ENCODE measurements at regions not wholly inside any gene's neighbourhood (a gene's known extent, or its start where the extent isn't known, plus 50 kb on each side); places are given as distances from the start of the nearest gene placed in this dataset.

- no peaks in the 10 kb centered on the region for H3K36me3 Mint-ChIP-seq (ENCODE audit: low read depth)
- ChIA-PET CTCF (interaction anchor here (0.9 to 1.0 kb wide), 2 partner anchors 19 to 425 kb away, joined by 3 read pairs; no protein-coding TSS in a partner anchor), POLR2A (no interaction called here)
- no peak for ATAC-seq
- H3K4me1 Mint-ChIP-seq = no peaks in the 10 kb centered on the region
- no peak for DNase-seq
- H3K27ac Mint-ChIP-seq = no peak overlapping the region
- H3K9me3 Mint-ChIP-seq (ENCODE audit: low read depth) = peaks cover 5% of the 10 kb centered on the region
- no peak overlapping the region for H3K4me3 Mint-ChIP-seq
- peaks cover 5% of the 10 kb centered on the region for H3K27me3 Mint-ChIP-seq
- intact Hi-C loops (cut with DNase I, micrococcal nuclease) = no loop called here
Observed at GRCh38 chr10:33618196-33618595, 283.7 kb upstream of the NRP1 start.

DNA sequence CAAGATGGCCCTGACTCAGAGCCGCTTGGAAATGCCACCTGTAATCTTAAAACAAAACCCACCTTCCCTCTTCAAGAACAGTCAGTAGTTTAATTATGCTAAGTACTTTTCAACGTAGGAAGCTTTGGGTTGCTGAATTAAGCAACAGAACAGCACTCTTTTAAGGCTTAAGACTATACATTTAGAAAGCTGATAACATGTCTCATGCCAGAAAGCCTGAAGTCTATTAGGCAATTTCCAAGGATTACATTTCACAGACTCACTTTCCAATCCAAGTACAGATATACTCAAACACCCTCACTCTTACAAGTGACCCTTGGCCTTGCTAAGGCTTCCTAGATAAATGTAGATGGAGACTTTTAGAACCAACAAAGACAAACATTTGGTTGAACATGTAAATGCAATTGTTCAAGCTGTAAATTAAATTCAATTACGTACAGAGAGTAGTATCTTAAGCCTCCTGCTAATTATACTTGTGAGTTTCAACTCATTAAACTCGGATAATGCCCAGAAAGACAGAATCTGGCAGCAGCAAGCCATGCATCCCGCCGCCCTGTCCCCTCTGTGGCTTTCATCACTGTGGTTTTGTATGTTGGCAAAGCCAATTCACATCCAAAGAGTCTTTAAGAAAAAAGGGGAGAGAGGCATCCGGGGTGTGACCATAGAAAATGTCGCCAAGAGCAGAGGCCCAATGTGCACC is 283.1 kb upstream of the NRP1 start:
- Mint-ChIP-seq H3K4me1 (peaks cover 2% of the 10 kb centered on the region), H3K27ac (no peak overlapping the region), H3K9me3 (ENCODE audit: low read depth) (peaks cover 5% of the 10 kb centered on the region), H3K36me3 (ENCODE audit: low read depth) (no peaks in the 10 kb centered on the region), H3K4me3 (no peak overlapping the region), H3K27me3 (peaks cover 8% of the 10 kb centered on the region)
- intact Hi-C loops (cut with DNase I, micrococcal nuclease) = no loop called here
- POLR2A ChIA-PET = no interaction called here
- DNase-seq (no peak), ATAC-seq (no peak)
- CTCF ChIA-PET = no interaction called here

- Mint-ChIP-seq H3K27ac (no peak overlapping the region), H3K36me3 (ENCODE audit: low read depth) (no peaks in the 10 kb centered on the region), H3K27me3 (peaks cover 8% of the 10 kb centered on the region), H3K4me3 (no peak overlapping the region), H3K9me3 (ENCODE audit: low read depth) (peaks cover 8% of the 10 kb centered on the region), H3K4me1 (peaks cover 4% of the 10 kb centered on the region)
- POLR2A ChIA-PET = no interaction called here
- CTCF ChIA-PET = no interaction called here
- intact Hi-C loops (cut with DNase I, micrococcal nuclease) = no loop called here
- ATAC-seq = no peak
- no peak for DNase-seq
Observed at GRCh38 chr10:33616956-33617355, 282.5 kb upstream of the NRP1 start.

- intact Hi-C loops (cut with DNase I, micrococcal nuclease) = no loop called here
- ATAC-seq = no peak
- peaks cover 18% of the 10 kb centered on the region for H3K9me3 Mint-ChIP-seq (ENCODE audit: low read depth)
- ChIA-PET CTCF (interaction anchor here (0.5 to 0.6 kb wide), 2 partner anchors 14 to 306 kb away, joined by 3 read pairs; no protein-coding TSS in a partner anchor), POLR2A (no interaction called here)
- peaks cover 4% of the 10 kb centered on the region for H3K4me1 Mint-ChIP-seq
- no peaks in the 10 kb centered on the region for H3K36me3 Mint-ChIP-seq (ENCODE audit: low read depth)
- DNase-seq = no peak
- H3K27ac Mint-ChIP-seq = no peak overlapping the region
- H3K27me3 Mint-ChIP-seq = peaks cover 9% of the 10 kb centered on the region
- no peak overlapping the region for H3K4me3 Mint-ChIP-seq
Observed at GRCh38 chr10:33612551-33612950, 278.1 kb upstream of the NRP1 start.

DNA sequence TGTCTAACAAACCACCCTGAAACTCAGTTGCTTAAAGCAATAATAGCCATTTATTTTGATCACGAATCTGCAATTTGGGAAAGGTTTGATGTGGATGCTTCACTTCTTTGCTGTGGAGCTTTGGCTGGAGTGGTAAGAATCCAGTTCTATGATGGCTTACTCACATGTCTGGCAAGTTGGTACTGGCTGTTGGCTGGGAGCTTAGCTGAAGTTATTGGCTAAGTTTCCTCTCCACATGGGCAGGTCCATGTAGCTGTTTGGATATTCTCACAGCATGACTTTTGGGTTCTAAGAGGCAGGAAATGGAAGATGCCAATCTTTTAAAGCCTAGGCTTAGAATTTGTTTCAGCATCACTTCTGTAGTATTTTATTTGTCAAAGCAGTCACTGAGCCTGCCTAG is 277.6 kb upstream of the NRP1 start:
- H3K4me3 Mint-ChIP-seq = no peak overlapping the region
- no peak for ATAC-seq
- ChIA-PET POLR2A (no interaction called here), CTCF (interaction anchor here (0.5 to 0.6 kb wide), 2 partner anchors 13 to 306 kb away, joined by 3 read pairs; no protein-coding TSS in a partner anchor)
- peaks cover 4% of the 10 kb centered on the region for H3K4me1 Mint-ChIP-seq
- DNase-seq = no peak
- H3K9me3 Mint-ChIP-seq (ENCODE audit: low read depth) = peaks cover 18% of the 10 kb centered on the region
- H3K36me3 Mint-ChIP-seq (ENCODE audit: low read depth) = no peaks in the 10 kb centered on the region
- no peak overlapping the region for H3K27ac Mint-ChIP-seq
- intact Hi-C loops (cut with DNase I, micrococcal nuclease) = no loop called here
- peaks cover 9% of the 10 kb centered on the region for H3K27me3 Mint-ChIP-seq

GRCh38 chr10:33611423-33611822 is 277.0 kb upstream of the NRP1 start:
- no peaks in the 10 kb centered on the region for H3K36me3 Mint-ChIP-seq (ENCODE audit: low read depth)
- CTCF ChIA-PET = no interaction called here
- no peak for ATAC-seq
- no peak for DNase-seq
- H3K4me3 Mint-ChIP-seq = no peak overlapping the region
- intact Hi-C loops (cut with DNase I, micrococcal nuclease) = no loop called here
- POLR2A ChIA-PET = no interaction called here
- H3K27me3 Mint-ChIP-seq = peaks cover 9% of the 10 kb centered on the region
- H3K27ac Mint-ChIP-seq = no peak overlapping the region
- H3K9me3 Mint-ChIP-seq (ENCODE audit: low read depth) = peaks cover 18% of the 10 kb centered on the region
- H3K4me1 Mint-ChIP-seq = peaks cover 4% of the 10 kb centered on the region

GRCh38 chr10:33609546-33609945 is 275.1 kb upstream of the NRP1 start:
- POLR2A ChIA-PET = no interaction called here
- ATAC-seq = no peak
- no peak overlapping the region for H3K4me3 Mint-ChIP-seq
- H3K36me3 Mint-ChIP-seq (ENCODE audit: low read depth) = no peaks in the 10 kb centered on the region
- H3K4me1 Mint-ChIP-seq = peaks cover 4% of the 10 kb centered on the region
- H3K9me3 Mint-ChIP-seq (ENCODE audit: low read depth) = peaks cover 18% of the 10 kb centered on the region
- intact Hi-C loops (cut with DNase I, micrococcal nuclease) = no loop called here
- DNase-seq = no peak
- H3K27ac Mint-ChIP-seq = no peak overlapping the region
- CTCF ChIA-PET = no interaction called here
- H3K27me3 Mint-ChIP-seq = peaks cover 9% of the 10 kb centered on the region

DNA sequence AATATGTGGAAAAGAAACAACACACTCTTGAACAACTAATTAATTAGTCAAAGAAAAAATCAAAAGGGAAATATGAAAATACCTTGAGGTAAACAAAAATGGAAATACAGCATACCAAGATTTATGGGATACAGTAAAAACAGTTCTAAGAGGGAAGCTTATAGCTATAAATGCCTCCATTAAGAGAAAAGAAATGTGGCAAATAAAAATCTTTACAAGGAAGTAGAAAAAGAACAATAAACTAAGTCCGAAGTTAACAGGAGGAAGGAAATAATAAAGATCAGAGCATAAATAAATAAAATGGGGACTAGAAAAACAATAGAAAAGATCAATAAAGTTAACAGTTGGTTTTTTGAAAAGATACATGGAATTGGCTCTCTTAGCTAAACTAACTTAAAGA is 267.8 kb upstream of the NRP1 start:
- ChIA-PET POLR2A (no interaction called here), CTCF (no interaction called here)
- no peak for ATAC-seq
- H3K4me1 Mint-ChIP-seq = no peaks in the 10 kb centered on the region
- no peak for DNase-seq
- peaks cover 7% of the 10 kb centered on the region for H3K27me3 Mint-ChIP-seq
- H3K27ac Mint-ChIP-seq = no peak overlapping the region
- H3K36me3 Mint-ChIP-seq (ENCODE audit: low read depth) = no peaks in the 10 kb centered on the region
- H3K4me3 Mint-ChIP-seq = no peak overlapping the region
- intact Hi-C loops (cut with DNase I, micrococcal nuclease) = no loop called here
- H3K9me3 Mint-ChIP-seq (ENCODE audit: low read depth) = peaks cover 9% of the 10 kb centered on the region

- CTCF ChIA-PET = no interaction called here
- POLR2A ChIA-PET = no interaction called here
- H3K9me3 Mint-ChIP-seq (ENCODE audit: low read depth) = peaks cover 9% of the 10 kb centered on the region
- H3K4me3 Mint-ChIP-seq = no peak overlapping the region
- H3K27me3 Mint-ChIP-seq = peaks cover 7% of the 10 kb centered on the region
- intact Hi-C loops (cut with DNase I, micrococcal nuclease) = no loop called here
- H3K4me1 Mint-ChIP-seq = no peaks in the 10 kb centered on the region
- no peak overlapping the region for H3K27ac Mint-ChIP-seq
- DNase-seq = no peak
- H3K36me3 Mint-ChIP-seq (ENCODE audit: low read depth) = no peaks in the 10 kb centered on the region
- no peak for ATAC-seq
Observed at GRCh38 chr10:33600381-33600780, 265.9 kb upstream of the NRP1 start.

GRCh38 chr10:33596422-33596821 is 262.0 kb upstream of the NRP1 start:
- Mint-ChIP-seq H3K4me3 (no peak overlapping the region), H3K9me3 (ENCODE audit: low read depth) (peaks cover 9% of the 10 kb centered on the region), H3K27me3 (peaks cover 15% of the 10 kb centered on the region), H3K4me1 (no peaks in the 10 kb centered on the region), H3K36me3 (ENCODE audit: low read depth) (no peaks in the 10 kb centered on the region), H3K27ac (no peak overlapping the region)
- ChIA-PET POLR2A (no interaction called here), CTCF (no interaction called here)
- no peak for ATAC-seq
- no peak for DNase-seq
- intact Hi-C loops (cut with DNase I, micrococcal nuclease) = no loop called here

- Mint-ChIP-seq H3K4me3 (no peak overlapping the region), H3K36me3 (ENCODE audit: low read depth) (no peaks in the 10 kb centered on the region), H3K4me1 (no peaks in the 10 kb centered on the region), H3K27me3 (peaks cover 12% of the 10 kb centered on the region), H3K27ac (no peak overlapping the region), H3K9me3 (ENCODE audit: low read depth) (peaks cover 5% of the 10 kb centered on the region)
- ATAC-seq (no peak), DNase-seq (no peak)
- ChIA-PET POLR2A (no interaction called here), CTCF (no interaction called here)
- intact Hi-C loops (cut with DNase I, micrococcal nuclease) = no loop called here
Observed at GRCh38 chr10:33594475-33594874, 260.0 kb upstream of the NRP1 start.

- H3K4me1 Mint-ChIP-seq = no peaks in the 10 kb centered on the region
- peaks cover 23% of the 10 kb centered on the region for H3K27me3 Mint-ChIP-seq
- no peak overlapping the region for H3K27ac Mint-ChIP-seq
- no peak overlapping the region for H3K4me3 Mint-ChIP-seq
- POLR2A ChIA-PET = no interaction called here
- DNase-seq = no peak
- CTCF ChIA-PET = no interaction called here
- H3K9me3 Mint-ChIP-seq (ENCODE audit: low read depth) = peaks cover 4% of the 10 kb centered on the region
- no peaks in the 10 kb centered on the region for H3K36me3 Mint-ChIP-seq (ENCODE audit: low read depth)
- no peak for ATAC-seq
- intact Hi-C loops (cut with DNase I, micrococcal nuclease) = no loop called here
Observed at GRCh38 chr10:33588974-33589600, 254.6 kb upstream of the NRP1 start.

Data from activated CD4-positive, alpha-beta T cell treated with anti-CD3 and anti-CD28 coated beads for 36 hours (primary cell).